ENCODE measurements at regions not wholly inside any gene's neighbourhood (a gene's known extent, or its start where the extent isn't known, plus 50 kb on each side); places are given as distances from the start of the nearest gene placed in this dataset.
A peak's percentile ranks its signal among the peaks of the same experiment; 100 is the strongest.

DNA sequence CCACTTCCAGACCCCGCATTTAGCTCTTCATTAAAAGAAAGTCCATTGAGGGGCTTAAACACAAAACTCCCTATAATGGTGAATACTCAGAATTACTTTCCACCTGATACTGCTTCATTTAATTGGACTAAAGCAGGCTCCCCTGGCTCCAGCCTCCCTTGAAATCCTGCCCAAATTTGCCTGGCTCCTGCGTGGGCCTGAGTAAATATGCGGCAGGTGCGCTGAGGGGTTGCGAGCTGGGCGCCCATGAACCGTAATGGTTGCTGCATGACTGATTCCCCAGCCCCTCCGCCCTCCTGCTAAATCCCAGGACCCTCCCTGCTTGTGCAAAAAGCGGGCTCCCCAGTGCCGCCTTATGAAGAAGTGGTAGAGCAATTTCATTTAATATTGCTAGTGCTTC is 639.7 kb downstream of the BNC2 start:
- no peak overlapping the region for H3K4me3 ChIP-seq (ENCODE audit: low read length)
- no peak for DNase-seq
- H3K27ac ChIP-seq (ENCODE audit: low read length): no peak overlapping the region
- H3K36me3 ChIP-seq (ENCODE audit: control insufficient read depth, insufficient read depth, low read length): no peaks in the 10 kb centered on the region
- 100% methylated on average over 1 of the region's 10 CpGs for WGBS (ENCODE audit: insufficient coverage, low lambda C conversion rate)
- no peaks in the 10 kb centered on the region for H3K27me3 ChIP-seq (ENCODE audit: control insufficient read depth, insufficient read depth, low read length)
- H3K4me1 ChIP-seq (ENCODE audit: control insufficient read depth, insufficient read depth, low read length): no peaks in the 10 kb centered on the region
- H3K9me3 ChIP-seq (ENCODE audit: control insufficient read depth, low read depth, low read length): no peaks in the 10 kb centered on the region

DNA sequence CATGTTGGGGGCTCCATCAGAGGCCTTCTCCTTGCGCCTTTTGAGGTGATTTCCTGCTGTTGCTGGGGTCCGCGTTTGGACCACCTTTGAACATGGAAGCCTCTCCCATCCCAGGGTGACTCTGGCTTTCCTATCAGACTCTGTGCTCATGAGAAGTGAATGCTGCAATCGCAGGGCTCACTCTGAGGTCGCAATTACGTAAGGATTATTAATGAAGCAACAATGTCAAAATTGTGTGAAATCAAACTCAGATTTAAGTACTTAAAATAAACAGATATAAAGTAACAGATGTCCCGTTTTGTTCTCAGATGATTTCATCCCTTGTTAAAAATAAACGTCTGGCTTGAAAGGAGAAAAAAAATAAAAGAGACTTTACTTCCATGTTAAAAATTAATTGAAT is 634.2 kb downstream of the BNC2 start:
- H3K9me3 ChIP-seq (ENCODE audit: control insufficient read depth, low read depth, low read length): no peaks in the 10 kb centered on the region
- H3K27me3 ChIP-seq (ENCODE audit: control insufficient read depth, insufficient read depth, low read length): no peaks in the 10 kb centered on the region
- H3K27ac ChIP-seq (ENCODE audit: low read length): no peak overlapping the region
- DNase-seq: no peak
- WGBS (ENCODE audit: insufficient coverage, low lambda C conversion rate): 78% methylated on average over 5 of the region's 8 CpGs
- H3K4me1 ChIP-seq (ENCODE audit: control insufficient read depth, insufficient read depth, low read length): peaks cover 9% of the 10 kb centered on the region
- no peak overlapping the region for H3K4me3 ChIP-seq (ENCODE audit: low read length)
- H3K36me3 ChIP-seq (ENCODE audit: control insufficient read depth, insufficient read depth, low read length): no peaks in the 10 kb centered on the region

DNA sequence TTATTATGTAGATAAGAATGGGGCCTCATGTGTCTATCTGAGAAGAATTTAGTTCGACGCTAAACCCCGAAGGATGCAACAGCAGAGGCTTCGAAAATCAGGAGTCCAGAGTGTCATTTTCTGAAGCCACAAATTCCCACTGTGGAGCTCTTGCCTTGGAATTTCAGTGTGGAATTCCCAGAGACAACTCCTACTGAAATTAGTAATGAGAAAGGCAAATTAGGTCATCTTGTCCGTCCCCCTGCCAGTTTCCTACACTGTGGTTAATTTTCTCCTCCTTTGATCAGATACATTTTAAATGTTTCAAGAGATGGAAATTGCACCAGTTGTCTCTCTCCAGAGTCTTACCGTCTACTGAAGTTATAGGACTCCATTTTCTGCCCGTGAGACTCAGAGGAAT is 633.6 kb downstream of the BNC2 start:
- H3K27me3 ChIP-seq (ENCODE audit: control insufficient read depth, insufficient read depth, low read length): no peaks in the 10 kb centered on the region
- H3K4me3 ChIP-seq (ENCODE audit: low read length): no peak overlapping the region
- no peaks in the 10 kb centered on the region for H3K9me3 ChIP-seq (ENCODE audit: control insufficient read depth, low read depth, low read length)
- peaks cover 14% of the 10 kb centered on the region for H3K4me1 ChIP-seq (ENCODE audit: control insufficient read depth, insufficient read depth, low read length)
- no peak overlapping the region for H3K27ac ChIP-seq (ENCODE audit: low read length)
- DNase-seq: no peak
- H3K36me3 ChIP-seq (ENCODE audit: control insufficient read depth, insufficient read depth, low read length): no peaks in the 10 kb centered on the region
- WGBS (ENCODE audit: insufficient coverage, low lambda C conversion rate): 93% methylated on average over 3 of the region's 7 CpGs

DNA sequence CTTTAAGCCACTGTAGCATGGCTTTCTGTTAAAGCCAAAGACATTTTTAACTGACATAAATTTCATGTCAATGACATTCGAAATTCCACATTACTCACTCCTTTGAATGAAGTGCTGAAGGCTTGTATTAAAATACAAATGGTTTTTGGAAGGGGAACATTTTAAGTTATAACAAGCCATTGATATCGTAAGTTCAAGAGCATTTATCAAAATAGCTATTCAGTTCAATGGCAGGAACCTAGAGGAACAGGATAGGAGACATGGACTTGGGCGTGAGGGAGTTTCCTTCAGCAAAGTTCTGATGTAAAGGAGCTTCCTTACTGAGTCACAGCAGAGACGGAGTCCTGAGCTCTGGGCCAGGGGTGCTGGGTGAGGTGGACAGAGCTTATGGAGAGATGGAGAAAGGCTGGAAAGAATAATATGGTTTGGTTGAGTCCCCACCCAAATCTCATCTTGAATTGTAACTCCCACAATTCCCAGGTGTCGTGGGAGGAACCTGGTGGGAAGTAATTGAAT is 631.8 kb downstream of the BNC2 start:
- no peak for DNase-seq
- Histone ChIP-seq H3K36me3 (ENCODE audit: control insufficient read depth, insufficient read depth, low read length) (no peaks in the 10 kb centered on the region), H3K4me3 (ENCODE audit: low read length) (no peak overlapping the region), H3K9me3 (ENCODE audit: control insufficient read depth, low read depth, low read length) (no peaks in the 10 kb centered on the region), H3K4me1 (ENCODE audit: control insufficient read depth, insufficient read depth, low read length) (peaks cover 23% of the 10 kb centered on the region), H3K27ac (ENCODE audit: low read length) (no peak overlapping the region), H3K27me3 (ENCODE audit: control insufficient read depth, insufficient read depth, low read length) (no peaks in the 10 kb centered on the region)
- 100% methylated on average over 1 of the region's 5 CpGs for WGBS (ENCODE audit: insufficient coverage, low lambda C conversion rate)

DNA sequence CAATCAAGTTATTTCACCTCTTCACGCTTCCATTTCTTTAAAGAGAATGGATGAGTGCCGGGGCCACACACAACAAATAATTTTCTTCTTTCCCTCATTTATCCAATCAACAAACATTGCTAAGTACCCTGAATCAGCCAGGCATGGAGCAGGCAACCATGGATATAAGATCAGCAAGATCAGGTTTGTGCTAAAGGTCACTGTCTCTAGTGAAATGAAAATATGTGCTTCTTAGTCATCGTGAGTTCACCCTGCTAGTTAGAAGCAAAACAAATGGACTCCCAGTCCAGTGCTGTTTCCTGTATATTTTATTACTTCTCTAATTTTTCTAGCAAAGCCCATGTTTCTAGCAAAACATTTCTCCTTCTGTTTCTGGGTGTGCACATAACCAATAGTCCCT is 629.2 kb downstream of the BNC2 start:
- Histone ChIP-seq H3K4me1 (ENCODE audit: control insufficient read depth, insufficient read depth, low read length) (peaks cover 32% of the 10 kb centered on the region), H3K27me3 (ENCODE audit: control insufficient read depth, insufficient read depth, low read length) (no peaks in the 10 kb centered on the region), H3K9me3 (ENCODE audit: control insufficient read depth, low read depth, low read length) (no peaks in the 10 kb centered on the region), H3K27ac (ENCODE audit: low read length) (peak overlapping the region; percentile 61), H3K4me3 (ENCODE audit: low read length) (no peak overlapping the region), H3K36me3 (ENCODE audit: control insufficient read depth, insufficient read depth, low read length) (no peaks in the 10 kb centered on the region)
- DNase-seq: peak; percentile 42 to 65
- WGBS (ENCODE audit: insufficient coverage, low lambda C conversion rate): no CpG with 5 or more reads among the region's 3 CpGs

DNA sequence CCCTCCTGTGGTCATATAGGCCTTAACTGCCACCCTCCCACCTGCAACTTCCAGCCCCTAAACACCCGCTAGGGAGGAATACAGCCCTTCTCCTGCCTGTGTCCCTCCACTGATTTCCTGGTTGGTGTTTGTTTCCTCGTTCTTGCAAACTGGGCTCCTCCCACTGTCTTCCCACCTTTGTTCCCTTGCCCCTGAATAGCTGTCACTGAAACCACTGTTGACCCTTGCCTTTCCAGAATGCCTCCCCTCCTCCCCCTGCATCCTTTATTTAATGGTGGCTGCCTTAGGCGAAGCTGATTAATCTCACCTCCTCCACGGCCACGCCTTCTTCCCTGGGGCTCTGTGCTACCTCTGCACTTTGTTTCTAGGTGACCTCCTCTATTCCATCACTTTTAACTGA is 626.7 kb downstream of the BNC2 start:
- no CpG with 5 or more reads among the region's 5 CpGs for WGBS (ENCODE audit: insufficient coverage, low lambda C conversion rate)
- H3K27me3 ChIP-seq (ENCODE audit: control insufficient read depth, insufficient read depth, low read length): no peaks in the 10 kb centered on the region
- peak; percentile 80 to 86 for DNase-seq

DNA sequence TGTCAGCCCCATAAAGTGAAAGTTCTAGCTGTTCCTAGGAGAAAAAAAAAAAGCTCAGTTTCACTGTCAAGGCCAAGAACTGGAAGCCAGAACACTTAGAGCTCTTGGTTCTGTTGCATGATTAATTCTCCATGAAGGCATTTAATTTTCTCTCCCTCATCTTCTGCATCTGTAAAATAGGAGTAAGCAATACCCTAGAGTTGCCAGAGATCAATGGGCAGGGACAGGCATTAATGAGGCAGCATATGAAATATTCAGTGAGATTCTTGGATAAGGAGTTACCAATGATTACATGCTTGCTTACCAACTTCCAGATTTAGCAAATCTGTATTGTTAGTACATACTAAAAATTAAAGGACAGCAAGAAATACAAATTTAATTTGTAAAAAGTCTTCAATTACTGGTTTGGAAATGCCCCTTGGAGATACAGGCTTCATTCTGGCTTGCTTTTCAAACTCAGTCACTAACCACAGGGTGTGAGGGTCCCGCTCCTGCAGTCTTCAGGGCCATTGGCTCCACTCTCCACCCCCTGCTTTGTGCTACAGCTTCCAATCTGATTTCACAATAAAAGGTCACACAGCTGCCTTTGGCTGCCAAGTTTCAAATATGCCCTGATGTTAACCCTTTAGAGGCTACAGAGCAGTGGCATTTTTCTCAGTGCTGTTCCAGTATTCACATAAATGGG is 624.6 kb downstream of the BNC2 start:
- H3K4me1 ChIP-seq (ENCODE audit: control insufficient read depth, insufficient read depth, low read length): peaks cover 28% of the 10 kb centered on the region
- no peak overlapping the region for H3K4me3 ChIP-seq (ENCODE audit: low read length)
- WGBS (ENCODE audit: insufficient coverage, low lambda C conversion rate): no CpG with 5 or more reads among the region's 1 CpG
- H3K27ac ChIP-seq (ENCODE audit: low read length): no peak overlapping the region
- no peaks in the 10 kb centered on the region for H3K36me3 ChIP-seq (ENCODE audit: control insufficient read depth, insufficient read depth, low read length)
- H3K9me3 ChIP-seq (ENCODE audit: control insufficient read depth, low read depth, low read length): no peaks in the 10 kb centered on the region
- H3K27me3 ChIP-seq (ENCODE audit: control insufficient read depth, insufficient read depth, low read length): no peaks in the 10 kb centered on the region
- DNase-seq: no peak

More for the DNA sequence above, 626.7 kb downstream of the BNC2 start:
- Histone ChIP-seq H3K4me3 (ENCODE audit: low read length) (no peak overlapping the region), H3K4me1 (ENCODE audit: control insufficient read depth, insufficient read depth, low read length) (peaks cover 32% of the 10 kb centered on the region), H3K9me3 (ENCODE audit: control insufficient read depth, low read depth, low read length) (no peaks in the 10 kb centered on the region), H3K27ac (ENCODE audit: low read length) (peak overlapping the region; percentile 83), H3K36me3 (ENCODE audit: control insufficient read depth, insufficient read depth, low read length) (no peaks in the 10 kb centered on the region)

DNA sequence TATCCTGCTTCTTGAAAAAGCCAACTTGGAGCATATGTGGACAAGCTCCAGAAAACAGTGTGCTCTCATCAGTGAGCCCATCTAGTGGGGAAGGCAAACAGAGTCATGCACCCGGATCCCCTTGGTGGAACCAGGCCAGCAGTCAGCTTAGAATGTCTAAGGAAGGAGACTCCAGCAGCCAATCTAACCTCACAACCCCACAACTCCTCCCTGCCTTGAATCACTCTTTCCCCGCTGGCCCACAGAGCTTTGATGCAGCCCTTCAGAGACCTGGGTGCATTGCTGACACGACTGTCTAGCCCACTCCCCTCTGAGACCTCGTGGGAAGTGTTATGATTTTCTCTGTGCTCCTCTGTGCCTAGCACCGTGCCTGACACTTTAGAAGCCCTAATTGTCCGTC is 623.7 kb downstream of the BNC2 start:
- no peaks in the 10 kb centered on the region for H3K27me3 ChIP-seq (ENCODE audit: control insufficient read depth, insufficient read depth, low read length)
- H3K9me3 ChIP-seq (ENCODE audit: control insufficient read depth, low read depth, low read length): no peaks in the 10 kb centered on the region
- H3K27ac ChIP-seq (ENCODE audit: low read length): no peak overlapping the region
- H3K4me3 ChIP-seq (ENCODE audit: low read length): no peak overlapping the region
- no peaks in the 10 kb centered on the region for H3K36me3 ChIP-seq (ENCODE audit: control insufficient read depth, insufficient read depth, low read length)
- peaks cover 19% of the 10 kb centered on the region for H3K4me1 ChIP-seq (ENCODE audit: control insufficient read depth, insufficient read depth, low read length)
- no CpG with 5 or more reads among the region's 6 CpGs for WGBS (ENCODE audit: insufficient coverage, low lambda C conversion rate)
- no peak for DNase-seq

DNA sequence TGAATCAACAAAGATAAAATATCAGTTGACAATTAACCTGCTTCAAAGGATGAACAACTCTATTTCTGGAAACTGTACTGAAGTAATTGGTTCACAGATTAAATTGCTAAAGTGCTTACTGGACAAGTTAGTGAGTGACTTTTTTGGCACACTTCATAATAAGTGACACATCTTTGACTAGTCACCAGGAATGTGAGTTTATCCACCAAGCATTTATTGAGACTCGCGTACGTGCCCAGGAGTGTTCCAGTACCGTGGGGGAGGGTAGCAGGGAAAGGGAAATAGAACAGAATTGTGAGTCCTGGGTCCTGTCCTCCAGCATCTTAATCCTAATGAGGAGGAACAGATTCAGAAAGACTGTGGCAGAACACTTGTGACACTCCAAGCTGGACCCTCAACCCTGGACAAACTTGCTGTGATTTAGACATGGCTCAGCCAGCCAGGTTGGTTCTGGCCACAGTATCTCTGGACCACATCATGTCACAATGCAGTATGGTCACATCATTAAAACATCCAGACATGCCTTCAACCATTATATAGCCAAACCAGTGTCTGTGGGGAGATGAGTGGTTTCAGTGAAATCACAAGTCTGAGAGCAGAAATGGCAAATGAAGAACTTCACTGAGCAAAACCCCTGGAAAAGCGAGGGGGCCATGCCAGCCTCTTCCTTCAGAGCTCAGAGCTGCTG is 623.1 kb downstream of the BNC2 start:
- no CpG with 5 or more reads among the region's 5 CpGs for WGBS (ENCODE audit: insufficient coverage, low lambda C conversion rate)
- Histone ChIP-seq H3K4me3 (ENCODE audit: low read length) (no peak overlapping the region), H3K27me3 (ENCODE audit: control insufficient read depth, insufficient read depth, low read length) (no peaks in the 10 kb centered on the region), H3K4me1 (ENCODE audit: control insufficient read depth, insufficient read depth, low read length) (peaks cover 17% of the 10 kb centered on the region), H3K36me3 (ENCODE audit: control insufficient read depth, insufficient read depth, low read length) (no peaks in the 10 kb centered on the region), H3K27ac (ENCODE audit: low read length) (no peak overlapping the region), H3K9me3 (ENCODE audit: control insufficient read depth, low read depth, low read length) (no peaks in the 10 kb centered on the region)
- DNase-seq: no peak

DNA sequence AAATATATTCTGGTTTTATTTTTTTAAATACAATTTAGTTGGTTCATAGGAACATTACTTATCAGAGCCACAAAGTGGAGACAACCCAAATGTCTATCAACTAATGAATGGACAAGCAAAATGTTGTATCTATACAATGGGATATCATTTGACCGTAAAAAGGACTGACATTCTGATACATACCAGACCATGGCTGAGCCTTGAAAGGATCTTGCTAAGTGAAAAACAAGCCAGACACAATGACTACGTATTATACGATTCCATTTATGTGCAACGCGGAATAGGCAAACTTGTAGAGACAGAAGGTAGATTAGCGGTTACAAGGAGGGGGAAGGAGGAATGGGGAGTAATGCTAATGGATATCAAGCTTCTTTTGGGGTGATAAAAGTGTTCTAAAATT is 621.6 kb downstream of the BNC2 start:
- no peak for DNase-seq
- Histone ChIP-seq H3K27me3 (ENCODE audit: control insufficient read depth, insufficient read depth, low read length) (no peaks in the 10 kb centered on the region), H3K4me1 (ENCODE audit: control insufficient read depth, insufficient read depth, low read length) (peaks cover 9% of the 10 kb centered on the region), H3K36me3 (ENCODE audit: control insufficient read depth, insufficient read depth, low read length) (no peaks in the 10 kb centered on the region), H3K27ac (ENCODE audit: low read length) (no peak overlapping the region), H3K9me3 (ENCODE audit: control insufficient read depth, low read depth, low read length) (no peaks in the 10 kb centered on the region), H3K4me3 (ENCODE audit: low read length) (no peak overlapping the region)
- 94% methylated on average over 6 of the region's 6 CpGs for WGBS (ENCODE audit: insufficient coverage, low lambda C conversion rate)
